HG03521 (cell line): ENCODE measurements at regions not wholly inside any gene's neighbourhood (a gene's known extent, or its start where the extent isn't known, plus 50 kb on each side); places are given as distances from the start of the nearest gene placed in this dataset.

Source experiments
- ATAC-seq: cut with Tn5 transposase; IDR thresholded peaks from one replicate; pipeline ENCODE4 v1.9.1; 2021; ENCODE audit warnings: mild to moderate bottlenecking, moderate library complexity; ENCODE audit not compliant: unreplicated experiment

DNA sequence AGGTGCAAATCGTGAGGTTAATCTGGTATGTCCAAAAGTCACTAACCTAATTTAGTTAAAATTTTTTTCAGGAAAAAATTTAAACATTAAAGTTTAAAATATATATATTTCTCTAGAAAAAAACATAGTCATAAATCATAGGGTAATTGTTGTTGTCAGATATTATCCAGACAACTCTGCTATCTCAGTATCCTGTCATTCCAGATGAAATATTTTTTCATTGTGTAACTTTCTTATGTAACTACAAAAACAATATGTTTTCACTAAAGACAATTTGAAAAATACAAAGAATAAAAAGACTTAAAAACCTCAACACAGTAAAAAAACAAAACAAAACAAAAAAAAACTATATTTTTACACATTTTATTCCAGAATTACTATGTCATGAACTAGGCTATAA, 57.6 kb downstream of the TENT5A start:
- ATAC-seq: no peak

DNA sequence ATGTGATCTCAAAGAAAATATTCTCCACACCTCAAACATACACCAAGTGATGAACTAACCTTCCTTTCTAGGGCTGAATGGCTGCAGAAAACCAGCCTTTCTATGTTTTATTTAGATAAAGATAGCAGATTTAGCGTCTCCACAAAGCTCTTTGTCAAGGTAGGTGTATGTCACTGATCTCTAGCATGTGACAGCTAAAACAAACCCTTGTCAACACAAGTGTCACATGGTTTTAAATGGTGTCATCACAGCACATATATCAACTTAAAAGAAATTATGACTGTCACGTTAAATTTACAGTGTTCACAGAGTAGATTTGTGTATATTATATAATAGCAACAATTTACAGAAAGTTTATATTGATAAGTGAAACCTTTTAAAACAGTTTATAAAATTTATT, 58.3 kb downstream of the TENT5A start:
- ATAC-seq: no peak

DNA sequence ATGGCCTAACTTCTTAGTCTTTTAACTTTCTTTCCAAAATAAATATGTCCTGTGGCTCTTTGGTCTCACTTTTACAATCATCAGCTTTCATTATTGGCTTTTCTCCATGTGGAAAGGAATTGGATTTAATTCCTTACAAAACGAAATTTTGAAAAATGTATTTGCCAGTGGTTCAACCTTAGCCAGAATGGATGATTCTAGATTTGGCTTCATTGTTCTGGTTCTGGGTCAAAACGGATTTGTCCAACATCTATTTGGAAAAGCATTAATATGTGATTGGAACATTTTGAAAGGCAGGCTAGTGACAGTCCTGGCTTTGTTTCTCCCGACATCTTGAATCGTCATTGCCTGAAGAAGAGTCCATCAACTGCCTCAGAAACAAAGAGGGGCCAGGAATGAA, 59.2 kb downstream of the TENT5A start:
- no peak for ATAC-seq

DNA sequence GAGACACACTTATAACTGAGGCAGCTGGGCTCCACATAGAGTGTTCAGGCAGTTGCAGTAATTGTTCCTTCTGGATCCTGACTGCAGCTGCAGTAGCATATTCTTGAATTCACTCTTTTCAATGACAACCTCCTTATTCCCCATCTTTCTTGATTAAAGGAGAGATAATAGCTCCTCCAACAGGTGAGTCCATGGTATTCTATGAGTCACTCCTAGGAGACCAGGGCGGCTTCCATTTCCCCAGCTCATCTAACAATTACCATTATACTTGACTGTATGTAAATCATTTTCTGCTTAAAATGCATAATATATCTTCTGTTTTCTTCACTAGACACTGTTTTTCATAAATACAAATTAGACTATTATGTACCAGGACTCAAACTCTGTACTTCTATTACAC, 62.4 kb downstream of the TENT5A start:
- ATAC-seq: no peak

DNA sequence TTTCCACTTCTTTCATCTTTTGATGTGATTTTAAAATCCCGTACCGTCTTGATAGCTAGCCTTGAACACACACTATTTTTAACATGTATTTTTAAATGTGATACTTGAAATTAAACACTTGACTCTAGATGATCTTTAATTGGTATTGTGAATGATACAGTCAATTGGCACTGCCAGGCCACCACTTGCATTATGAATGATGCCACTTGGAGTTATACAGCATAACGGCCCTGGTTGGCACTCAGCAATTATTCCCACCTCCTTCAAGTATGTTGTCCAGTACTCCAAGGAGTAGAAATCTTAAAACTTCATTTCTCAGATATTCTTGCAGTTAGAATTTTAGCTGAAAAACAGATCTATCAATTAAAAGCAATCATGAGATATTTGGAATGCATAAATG, 62.9 kb downstream of the TENT5A start:
- ATAC-seq: no peak

DNA sequence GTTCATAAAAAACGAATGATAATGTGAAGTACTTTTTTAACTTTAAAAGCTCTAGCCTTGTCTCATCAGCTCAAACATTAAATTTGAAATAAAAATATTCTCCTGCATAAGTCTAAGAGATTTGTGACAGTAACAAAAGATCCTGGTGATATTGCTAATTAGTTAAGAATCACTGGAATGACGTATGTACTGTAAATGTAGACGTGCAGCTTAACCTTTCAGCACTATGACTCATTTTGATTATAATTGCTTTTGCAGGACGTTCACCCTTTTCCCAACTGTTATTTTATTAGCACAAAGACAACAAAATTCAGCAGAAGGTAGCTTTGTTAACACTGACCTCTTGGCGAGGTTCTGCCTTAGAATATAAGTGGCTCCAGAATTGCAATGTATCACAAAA, 68.6 kb downstream of the TENT5A start:
- no peak for ATAC-seq

DNA sequence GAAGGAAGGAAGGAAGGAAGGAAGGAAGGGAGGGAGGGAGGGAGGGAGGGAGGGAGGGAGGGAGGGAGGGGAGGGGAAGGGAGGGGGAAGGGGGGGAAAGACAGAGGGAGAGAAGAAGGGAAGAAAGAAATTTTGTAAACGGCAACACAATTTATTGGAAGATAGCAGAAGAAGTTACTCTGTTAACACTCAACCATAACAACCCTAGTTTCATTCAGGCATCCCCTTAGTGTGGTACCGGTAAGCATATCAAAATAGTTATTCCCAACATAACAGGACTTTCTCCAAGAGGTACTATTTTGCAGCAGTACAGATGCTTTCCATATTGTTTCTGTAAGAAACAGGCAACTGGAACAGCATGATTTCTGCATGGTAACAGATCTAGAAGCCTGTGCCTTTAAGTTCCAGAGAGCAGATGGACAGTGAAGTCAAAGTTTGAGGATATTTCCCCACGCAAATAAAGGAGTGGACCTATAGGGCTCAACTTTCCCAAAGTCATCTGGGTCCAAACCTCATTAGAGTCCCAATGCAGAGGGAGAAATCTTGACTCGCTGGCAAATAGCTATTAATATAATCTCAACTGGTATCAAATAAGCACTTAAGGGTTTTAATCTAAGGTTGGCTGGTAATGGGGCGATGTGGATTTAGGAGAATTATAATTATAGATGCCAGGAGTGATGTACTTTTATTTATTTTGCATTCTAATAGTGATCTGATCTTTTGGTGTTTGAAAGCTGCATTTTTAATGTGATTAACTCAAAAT, 69.4 kb downstream of the TENT5A start:
- ATAC-seq: no peak

DNA sequence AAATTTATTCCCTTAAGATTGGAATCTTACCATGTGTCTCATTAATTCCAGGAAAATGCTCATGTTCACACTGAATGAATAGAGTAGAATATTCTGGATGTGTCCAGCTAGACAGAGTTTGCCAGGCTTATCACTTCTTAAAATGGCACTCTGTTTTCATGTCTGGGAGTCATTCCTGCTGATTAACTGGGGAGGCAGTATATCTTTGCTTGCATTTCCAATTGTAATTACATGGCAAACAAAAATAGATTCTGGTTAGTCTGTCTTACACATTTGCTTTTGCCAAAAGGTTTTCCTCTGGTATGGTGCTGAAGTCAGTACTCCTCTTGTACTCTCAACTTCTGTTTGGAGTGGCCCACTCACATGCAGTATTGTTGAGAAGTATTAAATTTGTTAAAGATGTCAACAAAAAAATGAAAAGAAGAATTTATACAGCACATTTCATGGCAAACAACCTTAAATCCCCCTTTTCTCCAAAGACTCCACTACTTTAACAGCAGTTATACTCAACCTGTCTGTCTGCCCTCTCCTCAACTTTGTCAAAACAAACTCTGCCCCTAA, 70.2 kb downstream of the TENT5A start:
- ATAC-seq: no peak

DNA sequence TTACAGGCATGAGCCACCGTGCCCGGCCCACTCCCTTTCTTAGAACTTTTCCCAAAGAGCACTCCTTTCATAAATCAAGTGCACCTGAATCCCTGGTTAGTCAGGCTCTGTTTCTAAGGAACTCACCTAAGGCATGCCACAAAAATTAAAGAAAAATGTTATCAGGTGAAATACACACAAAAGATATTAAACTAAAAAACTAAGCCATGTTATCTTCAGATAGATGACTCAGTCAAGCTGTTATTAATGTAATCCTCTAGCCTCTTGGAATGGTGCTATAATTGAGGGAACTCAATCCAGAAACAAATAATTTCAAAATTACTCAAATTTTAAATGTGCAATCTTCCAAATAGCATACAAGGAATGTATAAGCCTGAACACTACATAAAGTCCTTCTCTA, 83.0 kb downstream of the TENT5A start:
- no peak for ATAC-seq

DNA sequence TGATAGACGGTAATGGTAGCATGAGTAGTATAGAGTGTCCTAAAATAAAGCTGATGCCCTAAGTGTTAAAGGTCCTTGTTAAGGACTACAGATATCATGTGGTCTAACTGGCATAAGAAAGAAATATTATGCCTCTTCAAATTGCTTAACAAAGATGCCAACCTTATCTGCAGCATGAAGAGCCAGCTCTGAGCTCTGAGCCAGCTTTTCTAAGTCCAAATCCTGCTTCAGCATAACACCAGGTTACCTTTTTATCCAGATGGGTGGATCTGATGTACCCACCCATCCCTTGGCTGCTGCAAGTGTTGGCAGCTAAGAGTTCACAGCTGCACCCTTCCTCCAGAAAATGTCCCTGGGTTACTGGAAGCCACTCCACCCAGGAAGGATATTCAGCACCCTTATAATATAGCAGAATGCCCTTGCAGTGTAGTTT, 83.8 kb downstream of the TENT5A start:
- ATAC-seq: no peak

DNA sequence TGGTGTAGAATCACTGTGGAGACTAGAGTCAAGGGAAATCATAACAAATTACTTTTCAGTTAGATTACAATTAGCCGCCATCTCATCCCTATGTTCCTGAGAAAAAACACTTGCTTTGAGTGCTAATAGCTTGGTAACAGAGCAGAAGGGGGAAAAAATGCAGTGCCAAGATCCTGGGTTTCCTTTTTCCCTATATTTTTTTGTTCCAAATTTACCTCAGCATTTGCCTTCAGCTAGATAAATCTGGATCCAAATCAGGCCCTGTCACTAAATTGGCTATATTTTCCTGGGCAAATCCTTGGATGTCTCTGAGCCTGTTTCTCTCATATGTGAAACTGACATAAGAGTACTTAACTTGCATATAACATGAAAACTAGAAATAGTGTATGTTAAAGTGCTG, 86.0 kb downstream of the TENT5A start:
- ATAC-seq: no peak

DNA sequence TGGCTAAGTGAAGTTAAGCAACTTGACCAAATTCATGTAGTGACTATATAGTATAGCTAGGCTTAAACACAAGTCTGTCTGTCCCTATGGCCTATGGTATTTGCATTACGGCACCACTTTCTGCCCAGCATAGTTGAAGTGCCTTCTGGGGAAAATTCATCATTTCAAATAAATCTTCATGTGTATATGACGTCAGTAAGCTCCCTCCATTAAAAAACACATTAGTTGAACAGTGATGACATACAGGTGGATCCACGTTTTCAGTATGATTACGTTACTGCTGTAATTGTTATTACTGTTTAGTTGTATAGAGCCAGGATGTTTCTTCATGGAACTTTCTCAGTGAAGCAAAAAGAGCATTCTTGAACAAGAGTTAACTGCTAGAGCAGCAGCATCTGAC, 96.2 kb downstream of the TENT5A start:
- ATAC-seq: no peak

DNA sequence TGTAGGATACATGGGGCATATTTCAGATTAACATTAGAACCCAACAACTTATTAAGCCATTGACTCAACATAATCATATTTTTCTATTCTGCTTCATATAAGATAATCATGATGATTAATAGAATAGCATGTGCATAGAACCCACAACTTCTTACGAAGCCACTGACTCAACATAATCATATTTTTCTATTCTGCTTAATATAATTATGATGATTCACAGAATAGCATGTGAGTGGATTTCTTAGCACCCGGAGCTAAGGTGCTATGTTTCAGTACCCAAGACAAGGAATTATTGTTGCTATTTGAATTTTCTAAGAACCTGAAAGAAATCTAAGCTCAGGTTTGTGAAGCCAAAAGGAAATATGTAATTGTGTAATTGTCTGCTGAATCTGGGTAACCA, 96.8 kb downstream of the TENT5A start:
- ATAC-seq: no peak

DNA sequence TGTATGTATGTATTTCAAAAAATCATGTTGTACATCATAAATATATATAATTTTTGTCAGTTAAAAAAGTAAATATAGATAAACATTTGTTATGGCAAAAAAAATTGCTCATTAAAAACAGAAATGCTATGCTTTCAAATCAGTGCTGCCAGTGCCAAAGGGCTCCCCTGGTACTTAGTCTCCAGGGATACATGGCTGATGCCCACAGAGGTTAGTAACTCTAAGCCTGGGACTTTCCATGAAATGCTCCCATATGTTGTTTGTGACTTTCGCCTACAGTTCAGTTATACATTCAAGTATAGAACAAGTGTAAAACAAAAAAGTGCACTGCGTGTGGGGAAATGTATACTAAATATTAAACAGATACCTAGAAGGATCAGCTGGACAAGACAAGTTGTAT, 104.0 kb downstream of the TENT5A start:
- ATAC-seq: no peak

DNA sequence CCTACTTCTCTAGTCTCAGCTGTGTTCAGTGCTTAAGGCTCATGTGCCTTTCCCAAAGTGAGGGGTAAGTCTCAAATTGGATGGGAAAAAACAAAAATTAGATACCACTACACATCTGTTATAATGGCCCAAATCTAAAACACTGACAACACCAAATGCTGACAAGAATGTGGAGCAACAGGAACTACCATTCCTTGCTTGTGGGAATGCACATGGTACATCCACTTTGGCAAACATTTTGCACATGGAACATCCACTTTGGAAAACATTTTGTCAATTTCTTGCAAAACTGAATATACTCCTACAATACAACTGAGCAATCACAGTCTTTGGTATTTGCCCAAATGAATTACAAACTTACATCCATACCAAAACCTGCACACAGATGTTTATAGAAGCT, 109.3 kb downstream of the TENT5A start:
- no peak for ATAC-seq

DNA sequence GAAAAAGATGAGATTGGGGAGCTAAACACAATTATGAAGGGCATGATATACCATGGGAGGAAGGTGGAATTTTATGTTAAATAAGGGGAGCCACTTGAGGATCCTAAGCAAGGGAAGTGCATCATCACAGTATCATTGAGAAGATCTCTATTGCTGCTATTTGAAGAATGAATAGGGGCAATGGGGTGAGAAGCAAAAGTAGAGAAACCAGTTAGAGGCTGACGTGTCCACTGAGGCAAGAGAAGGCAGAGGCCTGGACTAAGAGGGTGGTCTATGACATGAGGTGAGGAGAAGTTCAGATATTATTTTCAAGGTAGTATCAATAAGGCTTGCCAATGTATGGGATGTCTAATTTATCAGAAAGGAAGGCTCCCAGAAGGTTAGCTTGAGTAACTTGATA, 111.6 kb downstream of the TENT5A start:
- ATAC-seq: no peak

DNA sequence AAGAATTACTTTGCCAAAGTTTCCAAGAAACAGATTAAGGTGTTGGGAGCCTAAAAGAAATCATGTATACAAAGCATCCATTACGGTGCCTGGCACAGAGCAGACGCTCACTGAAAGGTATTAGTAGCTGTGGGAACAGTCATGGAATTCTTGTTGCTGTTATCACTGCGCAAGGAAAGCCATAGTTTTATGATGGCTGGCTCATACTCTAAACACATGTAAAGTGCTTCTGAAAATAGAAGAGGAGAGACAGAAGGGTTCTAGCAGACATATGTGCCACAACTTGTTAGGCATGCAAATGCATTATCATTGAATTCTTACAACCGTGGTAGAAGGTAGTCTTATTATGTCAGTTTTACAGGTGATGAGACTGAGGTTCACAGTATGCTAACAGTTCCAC, 112.4 kb downstream of the TENT5A start:
- ATAC-seq: no peak

DNA sequence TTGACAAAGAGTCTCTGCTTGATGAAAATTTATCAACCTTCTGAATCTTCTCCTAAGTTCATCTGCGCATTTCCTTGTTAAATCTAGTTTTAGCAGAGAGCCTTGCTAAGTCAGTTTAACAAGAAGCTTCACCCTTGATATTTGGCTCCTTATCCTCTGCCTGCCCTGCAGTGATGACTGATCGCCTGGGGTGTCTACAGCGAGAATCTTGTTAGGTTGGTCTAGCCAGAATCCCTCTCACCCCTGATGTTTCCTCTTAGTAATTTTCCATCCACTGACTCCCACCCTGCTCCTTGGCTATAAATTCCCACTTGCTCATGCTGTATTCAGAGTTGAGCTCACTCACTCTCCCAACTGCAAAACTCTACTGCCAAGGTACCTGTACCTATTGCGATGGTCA, 114.1 kb downstream of the TENT5A start:
- ATAC-seq: no peak

DNA sequence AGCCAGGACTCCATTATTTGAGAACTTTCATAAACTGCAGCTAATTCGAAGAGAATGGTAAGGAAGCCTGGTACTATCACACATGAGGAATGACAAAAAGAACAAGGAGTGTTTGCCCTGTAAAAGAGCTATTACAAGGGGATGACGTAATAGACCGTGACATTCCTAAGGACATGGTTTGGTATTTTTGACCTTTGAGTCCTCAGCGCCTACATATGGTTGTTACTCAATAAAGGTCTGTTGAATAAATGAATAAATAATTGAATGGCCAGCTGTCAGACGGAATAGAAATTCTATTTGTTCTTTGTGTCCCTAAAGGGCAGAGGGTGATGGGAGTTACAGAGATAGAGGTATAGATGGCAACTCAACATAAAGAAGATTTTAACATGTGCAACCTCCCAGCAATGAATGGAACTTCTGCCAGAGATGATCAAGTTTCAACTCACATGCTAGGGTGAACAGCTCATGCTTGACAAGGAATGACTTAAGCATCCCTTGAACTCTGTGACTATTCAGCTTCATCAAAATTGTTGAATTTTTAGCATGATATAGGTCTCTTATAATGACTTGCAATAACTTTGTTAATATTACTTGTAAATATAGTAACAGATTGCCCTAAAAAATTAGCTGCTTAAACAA, 115.4 kb downstream of the TENT5A start:
- ATAC-seq: no peak

DNA sequence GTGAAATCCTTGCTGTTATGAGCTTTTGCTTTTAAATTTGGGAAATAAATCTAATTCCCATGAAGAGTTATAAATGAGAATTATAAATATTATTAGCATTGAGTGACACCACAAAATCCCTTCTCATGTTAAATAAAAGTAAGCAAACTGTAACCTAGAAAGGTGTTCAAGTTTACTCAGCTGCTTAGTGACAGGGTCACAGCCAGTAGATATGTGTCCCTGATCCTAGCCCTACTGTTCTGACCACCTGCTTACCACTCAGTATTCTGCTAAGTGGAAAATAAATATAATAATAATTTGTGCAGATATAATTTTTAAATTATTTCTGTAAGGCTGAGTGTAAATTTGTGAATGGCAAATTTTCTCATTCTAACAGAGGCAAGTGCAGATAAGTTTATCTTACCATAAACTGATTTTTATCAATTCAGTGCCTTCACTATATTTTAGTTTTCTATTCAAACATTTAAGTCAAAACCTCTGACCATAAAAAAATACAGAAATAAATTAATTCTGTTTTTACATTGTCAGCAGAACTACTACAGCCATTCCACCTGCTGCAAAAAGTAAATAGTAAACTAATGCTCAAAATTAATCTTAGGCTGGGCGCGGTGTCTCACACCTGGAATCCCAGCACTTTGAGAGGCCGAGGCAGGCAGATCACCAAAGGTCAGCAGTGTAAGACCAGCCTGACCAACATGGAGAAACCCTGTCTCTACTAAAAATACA, 118.2 kb downstream of the TENT5A start:
- no peak for ATAC-seq

DNA sequence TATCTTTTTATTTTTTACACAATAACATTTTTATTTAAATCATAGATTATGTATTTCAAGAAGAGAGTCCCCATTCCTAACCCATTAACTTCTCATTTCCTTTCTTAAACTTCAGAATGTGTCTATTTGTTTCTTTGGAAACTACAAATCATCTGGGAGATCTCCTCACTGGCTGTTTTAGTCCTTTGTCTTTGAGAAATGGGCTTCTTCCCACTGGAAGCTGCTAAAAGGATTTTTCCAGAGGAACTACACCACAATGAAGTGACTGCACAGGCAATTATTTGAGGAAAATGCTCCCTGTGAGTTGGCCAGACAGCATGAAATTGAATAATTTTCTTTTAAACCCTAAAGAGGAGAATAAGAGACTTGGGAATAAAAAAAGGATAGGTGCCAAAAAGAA, 119.1 kb downstream of the TENT5A start:
- ATAC-seq: no peak

DNA sequence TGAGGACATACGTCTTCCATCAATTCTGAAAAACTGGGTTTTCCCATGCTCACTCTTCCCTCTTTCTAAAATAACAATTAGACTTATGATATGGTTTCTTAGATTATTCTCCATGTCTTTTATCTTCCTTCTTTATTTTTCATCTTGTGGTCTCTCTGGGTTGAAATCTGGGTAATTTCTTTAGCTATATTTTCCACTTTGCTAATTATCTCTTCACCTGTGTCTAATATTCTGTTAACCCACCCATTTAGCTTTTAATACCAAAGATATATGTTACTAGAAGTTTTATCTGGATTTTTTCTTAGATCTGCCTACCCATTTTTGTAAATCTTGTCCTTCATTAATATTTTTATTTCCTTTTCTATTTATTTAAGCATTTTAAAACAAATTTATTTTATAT, 121.8 kb downstream of the TENT5A start:
- ATAC-seq: no peak
